ENCODE measurements at regions not wholly inside any gene's neighbourhood (a gene's known extent, or its start where the extent isn't known, plus 50 kb on each side); places are given as distances from the start of the nearest gene placed in this dataset.
A peak's percentile ranks its signal among the peaks of the same experiment; 100 is the strongest.

GRCh38 chr1:82947278-82947677 is 1051.7 kb downstream of the TTLL7 start:
- peak; percentile 5 for DNase-seq (ENCODE audit: low read depth)
- no peak for TF ChIP-seq CTCF (conservative IDR thresholded peaks at IDR 0.05; ENCODE audit: low read length)

GRCh38 chr1:82946096-82946605 is 1052.8 kb downstream of the TTLL7 start:
- no peak for TF ChIP-seq CTCF (conservative IDR thresholded peaks at IDR 0.05; ENCODE audit: low read length)
- DNase-seq (ENCODE audit: low read depth) = peak; percentile 1
- no peak overlapping the region for H3K4me3 ChIP-seq (ENCODE audit: low read length)

More at GRCh38 chr1:82947278-82947677, 1051.7 kb downstream of the TTLL7 start:
- no peak overlapping the region for H3K4me3 ChIP-seq (ENCODE audit: low read length)

GRCh38 chr1:82944822-82945221 is 1054.1 kb downstream of the TTLL7 start:
- no peak overlapping the region for H3K4me3 ChIP-seq (ENCODE audit: low read length)
- TF ChIP-seq CTCF (conservative IDR thresholded peaks at IDR 0.05; ENCODE audit: low read length) = no peak
- no peak for DNase-seq (ENCODE audit: low read depth)

GRCh38 chr1:82934074-82934473 is 1064.9 kb downstream of the TTLL7 start:
- TF ChIP-seq CTCF (conservative IDR thresholded peaks at IDR 0.05; ENCODE audit: low read length) = no peak
- DNase-seq (ENCODE audit: low read depth) = no peak
- no peak overlapping the region for H3K4me3 ChIP-seq (ENCODE audit: low read length)

GRCh38 chr1:82932727-82933126 is 1066.2 kb downstream of the TTLL7 start:
- no peak for TF ChIP-seq CTCF (conservative IDR thresholded peaks at IDR 0.05; ENCODE audit: low read length)
- H3K4me3 ChIP-seq (ENCODE audit: low read length) = no peak overlapping the region
- no peak for DNase-seq (ENCODE audit: low read depth)

- H3K4me3 ChIP-seq (ENCODE audit: low read length) = no peak overlapping the region
- TF ChIP-seq CTCF (conservative IDR thresholded peaks at IDR 0.05; ENCODE audit: low read length) = no peak
- no peak for DNase-seq (ENCODE audit: low read depth)
Measured at GRCh38 chr1:82932207-82932606, 1066.7 kb downstream of the TTLL7 start.

GRCh38 chr1:82931006-82931405 is 1067.9 kb downstream of the TTLL7 start:
- no peak for DNase-seq (ENCODE audit: low read depth)
- H3K4me3 ChIP-seq (ENCODE audit: low read length) = no peak overlapping the region
- no peak for TF ChIP-seq CTCF (conservative IDR thresholded peaks at IDR 0.05; ENCODE audit: low read length)
